IPS-NIHi7 (cell line): ENCODE measurements at regions not wholly inside any gene's neighbourhood (a gene's known extent, or its start where the extent isn't known, plus 50 kb on each side); places are given as distances from the start of the nearest gene placed in this dataset.

ENCODE experiments used
- DNase-seq: peaks from one replicate; pipeline ENCODE4 v3.0.0; 2012; ENCODE audit warnings: mixed read lengths; ENCODE audit errors: extremely low spot score

- DNase-seq = no peak
Observed at GRCh38 chr5:91727463-91727862, 344.3 kb upstream of the ARRDC3 start.

- no peak for DNase-seq
Observed at GRCh38 chr5:91722736-91723467, 339.8 kb upstream of the ARRDC3 start.

- no peak for DNase-seq
Observed at GRCh38 chr5:91712718-91713117, 329.6 kb upstream of the ARRDC3 start.

GRCh38 chr5:91707521-91707841 lies 324.4 kb upstream of the ARRDC3 start:
- no peak for DNase-seq

- DNase-seq = no peak
Observed at GRCh38 chr5:91706785-91707520, 323.8 kb upstream of the ARRDC3 start.

GRCh38 chr5:91703128-91703527 lies 320.0 kb upstream of the ARRDC3 start:
- no peak for DNase-seq

GRCh38 chr5:91699429-91699828 lies 316.3 kb upstream of the ARRDC3 start:
- DNase-seq = no peak

GRCh38 chr5:91691592-91691991 lies 308.5 kb upstream of the ARRDC3 start:
- no peak for DNase-seq

- DNase-seq = no peak
Observed at GRCh38 chr5:91690921-91691320, 307.8 kb upstream of the ARRDC3 start.

- DNase-seq = no peak
Observed at GRCh38 chr5:91687430-91687829, 304.3 kb upstream of the ARRDC3 start.

GRCh38 chr5:91684625-91685024 lies 301.5 kb upstream of the ARRDC3 start:
- DNase-seq = no peak

GRCh38 chr5:91670563-91670962 lies 287.4 kb upstream of the ARRDC3 start:
- peak; percentile 61 for DNase-seq

- no peak for DNase-seq
Observed at GRCh38 chr5:91670122-91670521, 287.0 kb upstream of the ARRDC3 start.

GRCh38 chr5:91668261-91668660 lies 285.1 kb upstream of the ARRDC3 start:
- no peak for DNase-seq

- no peak for DNase-seq
Observed at GRCh38 chr5:91652678-91653077, 269.6 kb upstream of the ARRDC3 start.

- DNase-seq = no peak
Observed at GRCh38 chr5:91651704-91652103, 268.6 kb upstream of the ARRDC3 start.

GRCh38 chr5:91645347-91645746 lies 262.2 kb upstream of the ARRDC3 start:
- DNase-seq = peak; percentile 11

- no peak for DNase-seq
Observed at GRCh38 chr5:91643797-91644196, 260.7 kb upstream of the ARRDC3 start.

GRCh38 chr5:91642581-91642980 lies 259.5 kb upstream of the ARRDC3 start:
- DNase-seq = no peak

- DNase-seq = peak; percentile 19
Observed at GRCh38 chr5:91641730-91642350, 258.7 kb upstream of the ARRDC3 start.

- no peak for DNase-seq
Observed at GRCh38 chr5:91639744-91640143, 256.6 kb upstream of the ARRDC3 start.

GRCh38 chr5:91638010-91638409 lies 254.9 kb upstream of the ARRDC3 start:
- DNase-seq = no peak
